Ovary (tissue), 7 donors: ENCODE measurements at regions not wholly inside any gene's neighbourhood (a gene's known extent, or its start where the extent isn't known, plus 50 kb on each side); places are given as distances from the start of the nearest gene placed in this dataset.

Experiments used
- DNase-seq, 5 donors: peaks; one replicate each; pipeline ENCODE4 v3.0.0-alpha.2; 2019 to 2020
- H3K27ac ChIP-seq, 2 donors: fragments of 200-600 bp; one replicate each; pipeline versions ENCODE4 v1.5.1 to v1.8.0; 2019 to 2022
- H3K27me3 ChIP-seq: fragments of 200-600 bp; one replicate; pipeline ENCODE4 v1.8.0; 2022
- H3K36me3 ChIP-seq: fragments of 200-600 bp; sonication (generic); one replicate; pipeline ENCODE4 v1.5.1; 2019
- H3K4me1 ChIP-seq: one replicate; pipeline ENCODE4 v1.8.1; 2013; ENCODE audit warnings: mild to moderate bottlenecking, moderate library complexity; ENCODE audit not compliant: insufficient read depth
- H3K4me3 ChIP-seq: fragments of 200-600 bp; sonication (generic); one replicate; pipeline ENCODE4 v1.5.1; 2017
- H3K9me3 ChIP-seq, 2 donors: fragments of 200-600 bp in 1 of 2; sonication (generic) in 1 of 2; one replicate each; pipeline versions ENCODE4 v1.5.1 to v1.8.1; 2013 to 2019; ENCODE audit warnings: mild to moderate bottlenecking in 1 of 2, moderate library complexity in 1 of 2
- CTCF ChIP-seq, 3 donors: fragments of 450-650 bp in 2 of 3; fragments of 200-600 bp in 1 of 3; IDR thresholded peaks; one replicate each; pipeline versions ENCODE4 v1.5.1 to v1.8.0; 2016 to 2022; ENCODE audit warnings: antibody characterized with exemption in 3 of 3, mild to moderate bottlenecking in 1 of 3
- EP300 ChIP-seq: sonication (generic); formaldehyde crosslinking; IDR thresholded peaks from one replicate; pipeline ENCODE4 v1.6.1; 2017; ENCODE audit warnings: antibody characterized with exemption
- POLR2A ChIP-seq: fragments of 450-650 bp; IDR thresholded peaks from one replicate; pipeline ENCODE4 v1.6.1; 2017; ENCODE audit warnings: antibody characterized with exemption, mild to moderate bottlenecking, moderate library complexity
- WGBS, 3 donors: extraction: QIAGEN DNeasy Blood & Tissue Kit in 1 of 3; methylation state at CpG; one replicate each; pipeline versions ENCODE4 v1.1.5 to v1.1.7; 2013 to 2017; 5-methylcytosine and 5-hydroxymethylcytosine counted together
- intact Hi-C, 4 donors: fragments of 100-400 bp; cut with DNase I; formaldehyde crosslinking; loops; one replicate each; pipeline versions ENCODE4 v1.11.0 to v1.15.1; 2022 to 2023
- donor health status: DM: no; HTN: no; CAD: no; lungs with moderate emphysema.
- donor health status: DM: no; HTN: no; CAD: no.
- donor health status: Bipolar disorder and iron deficiency.
- donor health status: DM: no; HTN: no; CAD: no.
- donor health status: DM: yes; HTN: yes; CAD: no.

GRCh38 chrX:116667346-116668134 is 204.8 kb upstream of the CT83 start:
- no peak for DNase-seq
- 39 to 51% (median 43%) methylated on average over 8 of the region's 8 CpGs for WGBS, 3 donors
- intact Hi-C loops = no loop called here

GRCh38 chrX:116657071-116657470 is 194.3 kb upstream of the CT83 start:
- no peak for DNase-seq
- intact Hi-C loops = no loop called here
- no peaks in the 10 kb centered on the region for H3K4me1 ChIP-seq

More at GRCh38 chrX:116667346-116668134, 204.8 kb upstream of the CT83 start:
- TF ChIP-seq EP300 (no peak), POLR2A (no peak), CTCF (IDR thresholded peaks at IDR 0.05) (no peak)
- Histone ChIP-seq H3K4me1 (no peaks in the 10 kb centered on the region), H3K9me3 (no peaks in the 10 kb centered on the region), H3K27ac (no peak overlapping the region), H3K4me3 (no peak overlapping the region), H3K36me3 (no peaks in the 10 kb centered on the region), H3K27me3 (no peaks in the 10 kb centered on the region)

GRCh38 chrX:116628464-116628863 is 165.7 kb upstream of the CT83 start:
- Histone ChIP-seq H3K36me3 (no peaks in the 10 kb centered on the region), H3K9me3 (no peaks in the 10 kb centered on the region), H3K4me3 (no peak overlapping the region), H3K27me3 (no peaks in the 10 kb centered on the region), H3K27ac (no peak overlapping the region), H3K4me1 (no peaks in the 10 kb centered on the region)
- intact Hi-C loops = no loop called here
- DNase-seq = no peak
- 97 to 100% (median 100%) methylated on average over 1 of the region's 1 CpG for WGBS, 3 donors
- no peak for TF ChIP-seq EP300
- no peak for TF ChIP-seq POLR2A
- no peak for TF ChIP-seq CTCF (IDR thresholded peaks at IDR 0.05)

More at GRCh38 chrX:116657071-116657470, 194.3 kb upstream of the CT83 start:
- Histone ChIP-seq H3K36me3 (no peaks in the 10 kb centered on the region), H3K9me3 (no peaks in the 10 kb centered on the region), H3K27ac (no peak overlapping the region), H3K4me3 (no peak overlapping the region), H3K27me3 (no peaks in the 10 kb centered on the region)
- no peak for TF ChIP-seq POLR2A
- TF ChIP-seq CTCF (IDR thresholded peaks at IDR 0.05) = no peak
- no peak for TF ChIP-seq EP300

- no peak overlapping the region for H3K27ac ChIP-seq
- DNase-seq = no peak
- H3K4me3 ChIP-seq = no peak overlapping the region
- TF ChIP-seq POLR2A (no peak), CTCF (IDR thresholded peaks at IDR 0.05) (no peak), EP300 (no peak)
- H3K27me3 ChIP-seq = no peaks in the 10 kb centered on the region
- H3K4me1 ChIP-seq = no peaks in the 10 kb centered on the region
- no peaks in the 10 kb centered on the region for H3K36me3 ChIP-seq
- no peaks in the 10 kb centered on the region for H3K9me3 ChIP-seq
- 29 to 33% (median 32%) methylated on average over 1 of the region's 1 CpG for WGBS, 3 donors
- intact Hi-C loops = no loop called here
Observed at GRCh38 chrX:116618546-116618945, 155.8 kb upstream of the CT83 start.
